Loucy (cell line): ENCODE measurements at regions not wholly inside any gene's neighbourhood (a gene's known extent, or its start where the extent isn't known, plus 50 kb on each side); places are given as distances from the start of the nearest gene placed in this dataset.

Experiments
- H2AFZ ChIP-seq: fragments of 200-600 bp; sonication (generic); 2 replicates; pipeline ENCODE4 v1.6.0; 2016; ENCODE audit warnings: antibody characterized with exemption, mild to moderate bottlenecking, low read length, moderate library complexity
- H3F3A ChIP-seq: fragments of 200-600 bp; 2 replicates; pipeline ENCODE4 v1.6.0; 2016; ENCODE audit warnings: antibody characterized with exemption, low read depth, mild to moderate bottlenecking
- H3K27me3 ChIP-seq: fragments of 200-600 bp; sonication (generic); 2 replicates; pipeline ENCODE4 v1.6.1; 2014; ENCODE audit warnings: low read length, mild to moderate bottlenecking; ENCODE audit not compliant: insufficient read depth, poor library complexity, severe bottlenecking
- H3K36me3 ChIP-seq: fragments of 200-600 bp; sonication (generic); 2 replicates; pipeline ENCODE4 v1.6.1; 2016; ENCODE audit warnings: low read length; ENCODE audit not compliant: insufficient read depth
- H3K4me1 ChIP-seq: fragments of 200-600 bp; sonication (generic); 2 replicates; pipeline ENCODE4 v1.5.1; 2014; ENCODE audit warnings: low read length, mild to moderate bottlenecking; ENCODE audit not compliant: insufficient read depth, poor library complexity, severe bottlenecking
- H3K4me2 ChIP-seq: fragments of 200-600 bp; sonication (generic); 2 replicates; pipeline ENCODE4 v1.6.0; 2014; ENCODE audit warnings: antibody characterized with exemption, low read length, low read depth, mild to moderate bottlenecking; ENCODE audit not compliant: poor library complexity, severe bottlenecking
- H3K4me3 ChIP-seq: fragments of 200-600 bp; sonication (generic); 2 replicates; pipeline ENCODE4 v1.5.1; 2014; ENCODE audit warnings: low read length, mild to moderate bottlenecking, mixed read lengths; ENCODE audit not compliant: poor library complexity, severe bottlenecking
- H3K79me2 ChIP-seq: fragments of 200-600 bp; sonication (generic); 2 replicates; pipeline ENCODE4 v1.6.1; 2014; ENCODE audit warnings: low read length; ENCODE audit not compliant: insufficient read depth
- H3K9ac ChIP-seq: fragments of 200-600 bp; sonication (generic); 2 replicates; pipeline ENCODE4 v1.6.0; 2014; ENCODE audit warnings: mild to moderate bottlenecking, low read depth, low read length, moderate library complexity; ENCODE audit not compliant: poor library complexity, severe bottlenecking
- H3K9me2 ChIP-seq: fragments of 200-600 bp; sonication (generic); replicated peaks from 2 replicates; pipeline ENCODE4 v1.6.1; 2016; ENCODE audit warnings: low read depth, low read length, mixed read lengths
- H3K9me3 ChIP-seq: fragments of 200-600 bp; sonication (generic); 2 replicates; pipeline ENCODE4 v1.6.1; 2014; ENCODE audit warnings: mild to moderate bottlenecking, antibody characterized with exemption, low read length, low read depth; ENCODE audit not compliant: insufficient read depth
- H4K20me1 ChIP-seq: fragments of 200-600 bp; sonication (generic); 2 replicates; pipeline ENCODE4 v1.6.0; 2014; ENCODE audit warnings: antibody characterized with exemption, low read length, mild to moderate bottlenecking; ENCODE audit not compliant: insufficient read depth, poor library complexity, severe bottlenecking
- CTCF ChIP-seq: fragments of 200-600 bp; sonication (generic); conservative IDR thresholded peaks from 2 replicates; pipeline ENCODE4 v1.5.1; 2014; ENCODE audit warnings: mild to moderate bottlenecking, antibody characterized with exemption, low read length
- EZH2phosphoT487 ChIP-seq: fragments of 200-600 bp; IDR thresholded peaks from 2 replicates; pipeline ENCODE4 v1.6.1; 2018; ENCODE audit warnings: antibody characterized with exemption, mild to moderate bottlenecking, moderate library complexity, borderline replicate concordance

- Histone ChIP-seq H3K36me3 (no peaks in the 10 kb centered on the region), H3K4me1 (no peaks in the 10 kb centered on the region), H3K9me3 (no peaks in the 10 kb centered on the region), H3K79me2 (no peaks in the 10 kb centered on the region), H4K20me1 (no peaks in the 10 kb centered on the region), H3K9ac (no peak overlapping the region), H2AFZ (no peak overlapping the region), H3K4me2 (no peak overlapping the region), H3K27me3 (no peaks in the 10 kb centered on the region), H3F3A (no peaks in the 10 kb centered on the region), H3K9me2 (no peaks in the 10 kb centered on the region), H3K4me3 (no peak overlapping the region)
- TF ChIP-seq EZH2phosphoT487: no peak
- no peak for TF ChIP-seq CTCF
Observed at GRCh38 chr18:27583466-27583865, 398.4 kb upstream of the CHST9 start.

- TF ChIP-seq EZH2phosphoT487 (no peak), CTCF (no peak)
- Histone ChIP-seq H3K9me2 (no peaks in the 10 kb centered on the region), H3K27me3 (no peaks in the 10 kb centered on the region), H4K20me1 (no peaks in the 10 kb centered on the region), H2AFZ (no peak overlapping the region), H3K36me3 (no peaks in the 10 kb centered on the region), H3K79me2 (no peaks in the 10 kb centered on the region), H3K9me3 (no peaks in the 10 kb centered on the region), H3F3A (no peaks in the 10 kb centered on the region), H3K9ac (no peak overlapping the region), H3K4me1 (no peaks in the 10 kb centered on the region), H3K4me2 (no peak overlapping the region), H3K4me3 (no peak overlapping the region)
Observed at GRCh38 chr18:27582760-27583412, 397.8 kb upstream of the CHST9 start.

GRCh38 chr18:27581296-27581904 is 396.3 kb upstream of the CHST9 start:
- no peaks in the 10 kb centered on the region for H3K79me2 ChIP-seq
- no peak overlapping the region for H3K9ac ChIP-seq
- no peaks in the 10 kb centered on the region for H3K9me2 ChIP-seq
- no peaks in the 10 kb centered on the region for H3F3A ChIP-seq
- TF ChIP-seq EZH2phosphoT487: no peak
- TF ChIP-seq CTCF: no peak
- no peak overlapping the region for H3K4me2 ChIP-seq
- H3K36me3 ChIP-seq: no peaks in the 10 kb centered on the region
- no peaks in the 10 kb centered on the region for H3K27me3 ChIP-seq
- H3K9me3 ChIP-seq: no peaks in the 10 kb centered on the region
- H3K4me3 ChIP-seq: no peak overlapping the region
- no peak overlapping the region for H2AFZ ChIP-seq
- no peaks in the 10 kb centered on the region for H4K20me1 ChIP-seq
- no peaks in the 10 kb centered on the region for H3K4me1 ChIP-seq
